Tibial nerve (tissue), 4 donors: ENCODE measurements at regions not wholly inside any gene's neighbourhood (a gene's known extent, or its start where the extent isn't known, plus 50 kb on each side); places are given as distances from the start of the nearest gene placed in this dataset.

Experiments used
- DNase-seq, 2 donors: peaks; one replicate each; pipeline ENCODE4 v3.0.0-alpha.2; 2019; ENCODE audit warnings: low spot score in 2 of 2
- H3K27ac ChIP-seq, 4 donors: fragments of 200-600 bp; sonication (generic) in 3 of 4; one replicate each; pipeline ENCODE4 v1.5.1; 2017 to 2019; ENCODE audit warnings: mild to moderate bottlenecking in 1 of 4
- H3K27me3 ChIP-seq, 2 donors: fragments of 200-600 bp; sonication (generic) in 1 of 2; one replicate each; pipeline versions ENCODE4 v1.5.1 to v1.6.0; 2017 to 2019
- H3K36me3 ChIP-seq, 3 donors: fragments of 200-600 bp; sonication (generic); one replicate each; pipeline ENCODE4 v1.5.1; 2018 to 2019
- H3K4me1 ChIP-seq, 4 donors: fragments of 200-600 bp; sonication (generic) in 3 of 4; one replicate each; pipeline ENCODE4 v1.5.1; 2017 to 2019
- H3K4me3 ChIP-seq, 4 donors: fragments of 200-600 bp; sonication (generic) in 3 of 4; one replicate each; pipeline ENCODE4 v1.5.1; 2017 to 2019; ENCODE audit warnings: mild to moderate bottlenecking in 1 of 4, moderate library complexity in 1 of 4
- H3K9me3 ChIP-seq, 4 donors: fragments of 200-600 bp; sonication (generic) in 3 of 4; one replicate each; pipeline ENCODE4 v1.5.1; 2017 to 2019
- EP300 ChIP-seq, 2 donors: sonication (generic); formaldehyde crosslinking; IDR thresholded peaks; one replicate each; pipeline ENCODE4 v1.6.1; 2017; ENCODE audit warnings: antibody characterized with exemption in 2 of 2, mild to moderate bottlenecking in 1 of 2
- POLR2A ChIP-seq, 2 donors: fragments of 450-650 bp; IDR thresholded peaks; one replicate each; pipeline ENCODE4 v1.6.1; 2017; ENCODE audit warnings: antibody characterized with exemption in 2 of 2, mild to moderate bottlenecking in 2 of 2, moderate library complexity in 2 of 2
- WGBS, 2 donors: methylation state at CpG; one replicate each; pipeline ENCODE4 v1.1.5; 2018; 5-methylcytosine and 5-hydroxymethylcytosine counted together
- TF ChIP-seq, protein P1 (sequence below), 5 experiments: fragments of 200-600 bp in 3 of 5; fragments of 450-650 bp in 2 of 5; sonication (generic) in 3 of 5; IDR thresholded peaks; one replicate each; pipeline ENCODE4 v1.5.1; 2016 to 2019; ENCODE audit warnings: antibody characterized with exemption in 5 of 5, mild to moderate bottlenecking in 3 of 5, moderate library complexity in 2 of 5

- TF ChIP-seq EP300 (IDR thresholded peaks at IDR 0.05), result no peak
- no peak for TF ChIP-seq POLR2A (IDR thresholded peaks at IDR 0.05)
- TF ChIP-seq, protein P1, sequence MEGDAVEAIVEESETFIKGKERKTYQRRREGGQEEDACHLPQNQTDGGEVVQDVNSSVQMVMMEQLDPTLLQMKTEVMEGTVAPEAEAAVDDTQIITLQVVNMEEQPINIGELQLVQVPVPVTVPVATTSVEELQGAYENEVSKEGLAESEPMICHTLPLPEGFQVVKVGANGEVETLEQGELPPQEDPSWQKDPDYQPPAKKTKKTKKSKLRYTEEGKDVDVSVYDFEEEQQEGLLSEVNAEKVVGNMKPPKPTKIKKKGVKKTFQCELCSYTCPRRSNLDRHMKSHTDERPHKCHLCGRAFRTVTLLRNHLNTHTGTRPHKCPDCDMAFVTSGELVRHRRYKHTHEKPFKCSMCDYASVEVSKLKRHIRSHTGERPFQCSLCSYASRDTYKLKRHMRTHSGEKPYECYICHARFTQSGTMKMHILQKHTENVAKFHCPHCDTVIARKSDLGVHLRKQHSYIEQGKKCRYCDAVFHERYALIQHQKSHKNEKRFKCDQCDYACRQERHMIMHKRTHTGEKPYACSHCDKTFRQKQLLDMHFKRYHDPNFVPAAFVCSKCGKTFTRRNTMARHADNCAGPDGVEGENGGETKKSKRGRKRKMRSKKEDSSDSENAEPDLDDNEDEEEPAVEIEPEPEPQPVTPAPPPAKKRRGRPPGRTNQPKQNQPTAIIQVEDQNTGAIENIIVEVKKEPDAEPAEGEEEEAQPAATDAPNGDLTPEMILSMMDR (IDR thresholded peaks at IDR 0.05), result no peak
- Histone ChIP-seq H3K9me3 (peaks cover 0 to 26% (median 0%) of the 10 kb centered on the region in 4 donors), H3K4me3 (no peak overlapping the region), H3K4me1 (no peaks in the 10 kb centered on the region), H3K27me3 (no peaks in the 10 kb centered on the region), H3K36me3 (no peaks in the 10 kb centered on the region), H3K27ac (no peak overlapping the region)
- no peak for DNase-seq
- WGBS, 2 donors, result 77 to 78% methylated on average over 13 of the region's 13 CpGs
Measured at GRCh38 chr11:115054570-115055538, 376.5 kb downstream of the NXPE2 start.

GRCh38 chr11:115056514-115056913 is 378.2 kb downstream of the NXPE2 start:
- H3K4me1 ChIP-seq, result no peaks in the 10 kb centered on the region
- no peak overlapping the region for H3K27ac ChIP-seq
- DNase-seq, result no peak
- no peaks in the 10 kb centered on the region for H3K27me3 ChIP-seq
- H3K4me3 ChIP-seq, result no peak overlapping the region
- peaks cover 0 to 26% (median 0%) of the 10 kb centered on the region in 4 donors for H3K9me3 ChIP-seq
- H3K36me3 ChIP-seq, result no peaks in the 10 kb centered on the region
- TF ChIP-seq EP300 (IDR thresholded peaks at IDR 0.05) (no peak), POLR2A (IDR thresholded peaks at IDR 0.05) (no peak)
- TF ChIP-seq, protein P1 (IDR thresholded peaks at IDR 0.05), result no peak

DNA sequence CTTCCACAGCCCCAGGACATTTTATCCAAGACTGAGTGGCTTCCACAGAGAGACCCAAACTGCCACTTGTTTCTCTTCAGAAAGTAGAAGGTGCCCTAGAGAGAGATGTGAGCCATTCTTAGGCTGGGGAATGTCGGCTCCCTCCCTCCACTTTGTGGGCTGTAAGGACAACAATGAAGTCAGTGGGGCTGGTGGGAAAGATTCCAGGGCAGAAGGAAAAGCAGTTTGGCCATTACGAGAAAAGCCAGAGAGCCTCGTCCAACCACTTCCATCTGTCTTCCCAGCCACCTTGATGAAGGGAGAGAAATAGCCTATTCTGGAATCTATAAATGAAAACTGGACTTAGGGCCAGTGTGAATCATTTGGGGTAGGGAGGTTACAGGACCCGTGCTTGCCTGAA is 382.5 kb downstream of the NXPE2 start:
- Histone ChIP-seq H3K4me3 (no peak overlapping the region), H3K9me3 (peaks cover 0 to 31% (median 0%) of the 10 kb centered on the region in 4 donors), H3K27me3 (no peaks in the 10 kb centered on the region), H3K27ac (no peak overlapping the region), H3K36me3 (no peaks in the 10 kb centered on the region), H3K4me1 (no peaks in the 10 kb centered on the region)
- TF ChIP-seq, protein P1 (IDR thresholded peaks at IDR 0.05), result no peak
- TF ChIP-seq POLR2A (IDR thresholded peaks at IDR 0.05) (no peak), EP300 (IDR thresholded peaks at IDR 0.05) (no peak)
- DNase-seq, result no peak
- 22 to 36% methylated on average over 4 of the region's 4 CpGs for WGBS, 2 donors

GRCh38 chr11:115065314-115065713 is 387.0 kb downstream of the NXPE2 start:
- Histone ChIP-seq H3K27ac (no peak overlapping the region), H3K9me3 (peaks cover 0 to 14% (median 0%) of the 10 kb centered on the region in 4 donors), H3K4me3 (no peak overlapping the region), H3K36me3 (no peaks in the 10 kb centered on the region), H3K27me3 (no peaks in the 10 kb centered on the region), H3K4me1 (no peaks in the 10 kb centered on the region)
- WGBS, 2 donors, result 90 to 95% methylated on average over 3 of the region's 3 CpGs
- DNase-seq, result no peak
- TF ChIP-seq, protein P1 (IDR thresholded peaks at IDR 0.05), result no peak
- TF ChIP-seq EP300 (IDR thresholded peaks at IDR 0.05) (no peak), POLR2A (IDR thresholded peaks at IDR 0.05) (no peak)
